ENCODE measurements at regions not wholly inside any gene's neighbourhood (a gene's known extent, or its start where the extent isn't known, plus 50 kb on each side); places are given as distances from the start of the nearest gene placed in this dataset.

DNA sequence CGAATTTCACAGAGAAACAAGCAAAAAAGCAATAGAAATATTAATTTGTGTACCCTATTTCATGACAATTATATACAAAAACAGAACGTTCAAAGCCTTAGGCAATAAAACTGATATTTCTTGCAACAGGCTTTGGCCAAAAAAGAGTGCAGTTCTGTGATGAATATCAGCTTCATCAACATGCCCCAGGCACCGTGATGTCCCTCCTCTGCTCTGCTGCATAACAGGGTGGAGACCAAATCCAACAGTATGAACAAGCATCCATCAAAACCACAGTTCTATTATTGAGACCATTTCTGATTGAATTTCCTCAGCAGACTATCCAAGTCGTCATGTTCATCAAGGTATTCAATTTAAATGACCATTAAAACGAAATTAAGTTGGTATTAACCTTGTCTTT lies 722.6 kb upstream of the NRSN1 start:
- TF ChIP-seq EGR1 (IDR thresholded peaks at IDR 0.05; ENCODE audit: low read depth) (no peak), SIN3A (IDR thresholded peaks at IDR 0.05; ENCODE audit: low read depth) (no peak), POLR2A (IDR thresholded peaks at IDR 0.05; ENCODE audit: borderline replicate concordance, extremely low read depth, insufficient read depth, insufficient read length) (no peak), YY1 (IDR thresholded peaks at IDR 0.05; ENCODE audit: extremely low read depth, insufficient replicate concordance, low read depth, low read length) (no peak), SP1 (IDR thresholded peaks at IDR 0.05; ENCODE audit: low read depth) (no peak), POLR2AphosphoS5 (IDR thresholded peaks at IDR 0.05; ENCODE audit: low read depth, low read length) (no peak), EZH2phosphoT487 (IDR thresholded peaks at IDR 0.05; ENCODE audit: borderline replicate concordance) (no peak), JUND (IDR thresholded peaks at IDR 0.05) (no peak)
- TF ChIP-seq, protein P1, sequence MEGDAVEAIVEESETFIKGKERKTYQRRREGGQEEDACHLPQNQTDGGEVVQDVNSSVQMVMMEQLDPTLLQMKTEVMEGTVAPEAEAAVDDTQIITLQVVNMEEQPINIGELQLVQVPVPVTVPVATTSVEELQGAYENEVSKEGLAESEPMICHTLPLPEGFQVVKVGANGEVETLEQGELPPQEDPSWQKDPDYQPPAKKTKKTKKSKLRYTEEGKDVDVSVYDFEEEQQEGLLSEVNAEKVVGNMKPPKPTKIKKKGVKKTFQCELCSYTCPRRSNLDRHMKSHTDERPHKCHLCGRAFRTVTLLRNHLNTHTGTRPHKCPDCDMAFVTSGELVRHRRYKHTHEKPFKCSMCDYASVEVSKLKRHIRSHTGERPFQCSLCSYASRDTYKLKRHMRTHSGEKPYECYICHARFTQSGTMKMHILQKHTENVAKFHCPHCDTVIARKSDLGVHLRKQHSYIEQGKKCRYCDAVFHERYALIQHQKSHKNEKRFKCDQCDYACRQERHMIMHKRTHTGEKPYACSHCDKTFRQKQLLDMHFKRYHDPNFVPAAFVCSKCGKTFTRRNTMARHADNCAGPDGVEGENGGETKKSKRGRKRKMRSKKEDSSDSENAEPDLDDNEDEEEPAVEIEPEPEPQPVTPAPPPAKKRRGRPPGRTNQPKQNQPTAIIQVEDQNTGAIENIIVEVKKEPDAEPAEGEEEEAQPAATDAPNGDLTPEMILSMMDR (IDR thresholded peaks at IDR 0.05 in 2 of 3, conservative IDR thresholded peaks at IDR 0.05 in 1 of 3; ENCODE audit: borderline replicate concordance in 1 of 3, insufficient read depth in 1 of 3, low read depth in 2 of 3, low read length in 2 of 3) = no peak
- TF ChIP-seq, protein P2, sequence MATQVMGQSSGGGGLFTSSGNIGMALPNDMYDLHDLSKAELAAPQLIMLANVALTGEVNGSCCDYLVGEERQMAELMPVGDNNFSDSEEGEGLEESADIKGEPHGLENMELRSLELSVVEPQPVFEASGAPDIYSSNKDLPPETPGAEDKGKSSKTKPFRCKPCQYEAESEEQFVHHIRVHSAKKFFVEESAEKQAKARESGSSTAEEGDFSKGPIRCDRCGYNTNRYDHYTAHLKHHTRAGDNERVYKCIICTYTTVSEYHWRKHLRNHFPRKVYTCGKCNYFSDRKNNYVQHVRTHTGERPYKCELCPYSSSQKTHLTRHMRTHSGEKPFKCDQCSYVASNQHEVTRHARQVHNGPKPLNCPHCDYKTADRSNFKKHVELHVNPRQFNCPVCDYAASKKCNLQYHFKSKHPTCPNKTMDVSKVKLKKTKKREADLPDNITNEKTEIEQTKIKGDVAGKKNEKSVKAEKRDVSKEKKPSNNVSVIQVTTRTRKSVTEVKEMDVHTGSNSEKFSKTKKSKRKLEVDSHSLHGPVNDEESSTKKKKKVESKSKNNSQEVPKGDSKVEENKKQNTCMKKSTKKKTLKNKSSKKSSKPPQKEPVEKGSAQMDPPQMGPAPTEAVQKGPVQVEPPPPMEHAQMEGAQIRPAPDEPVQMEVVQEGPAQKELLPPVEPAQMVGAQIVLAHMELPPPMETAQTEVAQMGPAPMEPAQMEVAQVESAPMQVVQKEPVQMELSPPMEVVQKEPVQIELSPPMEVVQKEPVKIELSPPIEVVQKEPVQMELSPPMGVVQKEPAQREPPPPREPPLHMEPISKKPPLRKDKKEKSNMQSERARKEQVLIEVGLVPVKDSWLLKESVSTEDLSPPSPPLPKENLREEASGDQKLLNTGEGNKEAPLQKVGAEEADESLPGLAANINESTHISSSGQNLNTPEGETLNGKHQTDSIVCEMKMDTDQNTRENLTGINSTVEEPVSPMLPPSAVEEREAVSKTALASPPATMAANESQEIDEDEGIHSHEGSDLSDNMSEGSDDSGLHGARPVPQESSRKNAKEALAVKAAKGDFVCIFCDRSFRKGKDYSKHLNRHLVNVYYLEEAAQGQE (IDR thresholded peaks at IDR 0.05; ENCODE audit: low read depth) = no peak
